ENCODE measurements at regions not wholly inside any gene's neighbourhood (a gene's known extent, or its start where the extent isn't known, plus 50 kb on each side); places are given as distances from the start of the nearest gene placed in this dataset.

- TF ChIP-seq POLR2AphosphoS5 (IDR thresholded peaks at IDR 0.05; ENCODE audit: low read depth, low read length) (no peak), TAF1 (IDR thresholded peaks at IDR 0.05; ENCODE audit: borderline replicate concordance, insufficient read depth, low read length) (no peak), SIN3A (IDR thresholded peaks at IDR 0.05; ENCODE audit: borderline replicate concordance, insufficient read depth, low read length) (no peak), REST (IDR thresholded peaks at IDR 0.05; ENCODE audit: insufficient read depth in 1 of 2, low read depth in 2 of 2, low read length in 2 of 2) (no peak)
Measured at GRCh38 chr15:96092186-96092585, 238.3 kb upstream of the NR2F2 start.

Measured in PFSK-1 (cell line).